NOMO-1 treated with DMSO at 0.1 percent for 48 hours (cell line): ENCODE measurements at regions not wholly inside any gene's neighbourhood (a gene's known extent, or its start where the extent isn't known, plus 50 kb on each side); places are given as distances from the start of the nearest gene placed in this dataset.
"Not testable (repeated sequence)": the region's sequence is repeated elsewhere in the genome, so short reads cannot be mapped to it uniquely, and the experiment has no call there.

Experiments used
- DNase-seq: peaks from one replicate; lab custom pipeline; 2025; ENCODE audit not compliant: unreplicated experiment; lab: John Stamatoyannopoulos, UW

GRCh38 chr6:65996096-65996495 lies 289.1 kb upstream of the EYS start:
- no peak for DNase-seq

GRCh38 chr6:65989676-65990075 lies 282.6 kb upstream of the EYS start:
- no peak for DNase-seq

- no peak for DNase-seq
Observed at GRCh38 chr6:65988006-65988405, 281.0 kb upstream of the EYS start.

GRCh38 chr6:65984089-65984488 lies 277.1 kb upstream of the EYS start:
- no peak for DNase-seq

- no peak for DNase-seq
Observed at GRCh38 chr6:65979120-65979519, 272.1 kb upstream of the EYS start.

- not testable (repeated sequence) for DNase-seq
Observed at GRCh38 chr6:65971252-65971651, 264.2 kb upstream of the EYS start.

GRCh38 chr6:65964261-65964660 lies 257.2 kb upstream of the EYS start:
- DNase-seq = no peak

- DNase-seq = no peak
Observed at GRCh38 chr6:65955034-65955433, 248.0 kb upstream of the EYS start.

- no peak for DNase-seq
Observed at GRCh38 chr6:65948062-65948461, 241.0 kb upstream of the EYS start.

- no peak for DNase-seq
Observed at GRCh38 chr6:65943548-65943947, 236.5 kb upstream of the EYS start.

- no peak for DNase-seq
Observed at GRCh38 chr6:65943051-65943450, 236.0 kb upstream of the EYS start.

- no peak for DNase-seq
Observed at GRCh38 chr6:65938000-65938399, 231.0 kb upstream of the EYS start.

GRCh38 chr6:65935412-65935811 lies 228.4 kb upstream of the EYS start:
- DNase-seq = no peak

GRCh38 chr6:65933390-65933789 lies 226.4 kb upstream of the EYS start:
- DNase-seq = no peak

GRCh38 chr6:65927141-65927540 lies 220.1 kb upstream of the EYS start:
- DNase-seq = no peak

GRCh38 chr6:65924411-65924810 lies 217.4 kb upstream of the EYS start:
- no peak for DNase-seq

GRCh38 chr6:65922049-65922448 lies 215.0 kb upstream of the EYS start:
- DNase-seq = no peak

GRCh38 chr6:65908065-65908464 lies 201.0 kb upstream of the EYS start:
- DNase-seq = no peak

- no peak for DNase-seq
Observed at GRCh38 chr6:65903992-65904391, 197.0 kb upstream of the EYS start.

- DNase-seq = no peak
Observed at GRCh38 chr6:65900928-65901327, 193.9 kb upstream of the EYS start.

GRCh38 chr6:65896140-65896539 lies 189.1 kb upstream of the EYS start:
- no peak for DNase-seq

- no peak for DNase-seq
Observed at GRCh38 chr6:65876668-65877067, 169.6 kb upstream of the EYS start.

- no peak for DNase-seq
Observed at GRCh38 chr6:65852369-65852852, 145.4 kb upstream of the EYS start.

- DNase-seq = no peak
Observed at GRCh38 chr6:65830151-65830550, 123.1 kb upstream of the EYS start.
